Middle frontal gyrus (tissue), 1 donor: ENCODE measurements at regions not wholly inside any gene's neighbourhood (a gene's known extent, or its start where the extent isn't known, plus 50 kb on each side); places are given as distances from the start of the nearest gene placed in this dataset.

Experiments
- DNase-seq: peaks from one replicate; pipeline ENCODE4 v3.0.0-alpha.2; 2015; ENCODE audit warnings: low spot score; ENCODE audit errors: extremely low spot score

DNA sequence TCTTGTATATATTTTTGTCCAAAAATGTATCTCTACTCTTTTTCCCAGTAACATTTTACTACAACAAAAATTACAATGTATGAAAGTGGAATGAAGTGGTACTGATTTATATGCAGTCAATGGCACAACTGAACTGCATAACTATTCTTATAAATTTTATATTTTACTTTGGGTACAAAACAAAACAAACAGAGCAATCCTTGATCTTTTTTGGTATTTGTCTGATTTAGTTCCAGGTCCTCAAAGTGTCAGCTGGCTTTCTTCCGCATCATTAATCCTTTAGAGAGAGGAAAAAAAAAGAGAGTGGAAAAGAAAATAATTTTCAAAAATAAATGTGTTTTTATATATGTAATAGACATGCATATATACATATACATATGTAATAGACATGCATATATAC, 252.4 kb upstream of the SLIT2 start:
- DNase-seq = no peak

DNA sequence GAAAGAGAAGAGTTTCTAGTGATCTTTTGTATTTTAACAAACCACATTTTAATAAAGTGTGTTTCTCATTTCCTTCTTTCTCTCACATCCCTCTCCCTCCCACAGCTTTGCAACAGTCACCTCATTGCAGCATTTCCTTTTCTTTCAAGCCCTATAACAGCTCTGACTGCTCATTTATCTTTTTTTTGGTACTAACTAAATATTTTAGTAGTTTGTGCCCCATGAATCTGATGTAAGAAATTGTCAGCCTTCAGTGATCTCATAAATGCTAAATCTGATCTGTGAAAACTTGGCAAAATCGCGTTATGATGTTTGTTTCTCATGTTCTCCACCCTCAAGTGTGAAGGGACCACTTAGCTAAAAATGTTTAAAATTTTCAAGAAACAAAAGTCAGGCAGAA, 258.5 kb upstream of the SLIT2 start:
- no peak for DNase-seq

DNA sequence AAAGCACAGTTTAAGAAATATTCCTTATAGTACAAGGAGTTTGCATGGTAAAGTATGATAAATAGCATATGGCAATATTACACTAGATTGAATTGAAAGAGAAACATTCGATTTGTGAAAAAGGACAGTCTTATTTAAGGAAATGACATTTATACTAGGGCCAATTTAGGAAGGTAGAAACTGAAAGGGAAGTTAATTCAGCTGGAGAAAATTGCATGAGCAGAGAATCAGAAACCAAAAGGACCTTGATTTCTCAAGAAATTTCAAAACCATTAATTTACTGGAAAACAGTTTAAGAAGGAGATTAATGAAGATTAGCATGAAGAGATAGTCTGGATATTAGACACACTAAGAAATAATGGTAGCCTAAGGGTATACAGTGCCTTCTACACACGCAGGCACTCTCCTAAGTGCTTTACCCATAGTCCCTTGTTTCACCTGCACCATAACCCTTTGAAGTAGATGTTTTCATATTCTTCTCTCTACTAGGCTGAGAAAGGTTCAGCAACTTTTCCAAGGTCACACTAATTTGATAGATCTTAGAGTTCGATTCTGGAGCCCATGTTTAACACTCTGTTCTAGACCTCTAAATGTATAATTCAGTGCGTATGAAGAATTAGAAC, 259.1 kb upstream of the SLIT2 start:
- no peak for DNase-seq

DNA sequence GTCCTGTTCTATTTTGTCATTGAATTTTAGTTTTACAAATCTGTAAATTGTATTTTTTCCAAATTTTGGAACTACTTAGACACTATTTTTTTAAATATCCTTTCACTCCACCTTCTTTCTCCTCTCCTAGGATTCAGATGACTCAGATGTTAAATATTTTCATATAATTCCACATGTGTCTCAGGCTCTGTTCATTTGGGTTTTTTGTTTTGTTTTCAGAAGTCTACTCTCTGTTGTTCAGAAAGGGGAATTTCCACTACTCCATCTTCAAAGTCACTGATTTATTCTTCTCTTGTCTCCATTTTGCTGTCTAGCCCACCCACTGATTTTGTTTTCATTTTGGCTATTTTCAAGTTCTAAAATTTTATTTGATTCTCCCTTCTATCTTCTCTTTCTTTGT, 264.0 kb upstream of the SLIT2 start:
- no peak for DNase-seq

DNA sequence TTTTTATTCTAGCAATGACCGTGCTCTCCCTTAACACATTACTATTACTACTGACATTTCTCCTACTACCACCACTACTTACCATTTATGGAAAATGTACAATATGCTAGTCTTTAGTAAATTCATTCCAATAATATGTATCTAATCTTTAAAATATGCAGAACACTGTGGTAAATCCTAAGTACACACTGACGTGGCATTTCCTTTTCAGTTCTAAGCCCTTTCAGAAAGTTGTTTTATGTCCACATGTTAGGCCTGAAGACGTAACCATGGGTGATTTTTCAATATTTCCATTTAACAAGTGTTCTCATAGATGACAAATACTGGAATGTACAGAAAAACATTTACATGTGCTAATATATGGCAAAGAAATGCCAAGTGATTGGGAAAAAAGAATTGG, 268.6 kb upstream of the SLIT2 start:
- no peak for DNase-seq

DNA sequence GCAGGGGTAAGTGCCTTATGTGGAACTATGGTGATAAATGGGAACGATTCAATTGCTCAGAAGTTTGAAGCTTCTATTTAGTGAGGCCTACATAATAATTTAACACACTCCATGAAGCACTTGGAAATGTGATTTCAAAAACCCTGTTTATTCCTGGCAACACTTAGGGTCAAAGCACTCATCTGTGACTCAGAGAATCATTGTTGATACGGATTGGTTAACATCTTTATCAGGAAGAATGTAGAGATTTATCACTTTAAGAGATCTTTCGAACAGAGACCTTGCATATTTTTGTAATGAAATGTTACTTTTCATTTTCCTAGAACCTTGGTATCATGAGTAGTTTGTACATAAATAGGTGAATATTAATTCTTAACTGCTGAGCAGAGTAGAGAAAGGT, 269.1 kb upstream of the SLIT2 start:
- DNase-seq = no peak

DNA sequence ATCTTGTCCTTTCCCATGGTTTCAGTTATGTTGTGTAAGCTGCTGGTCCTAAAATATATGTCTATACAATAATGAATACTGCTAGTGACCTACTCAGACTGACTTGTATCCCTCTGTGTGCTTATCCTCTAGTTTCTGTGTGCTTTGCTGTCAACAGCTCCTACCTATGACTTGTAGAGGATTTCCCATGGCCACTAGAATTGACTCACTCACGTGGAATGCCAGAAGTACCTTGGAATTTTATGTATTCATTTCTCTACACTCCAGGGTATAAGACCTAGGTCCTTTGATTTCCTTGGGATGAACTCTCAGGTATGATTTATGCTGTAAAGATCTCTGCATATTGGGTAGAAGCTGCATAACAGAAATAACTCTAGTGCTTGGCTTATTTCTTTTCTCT, 279.9 kb upstream of the SLIT2 start:
- no peak for DNase-seq

DNA sequence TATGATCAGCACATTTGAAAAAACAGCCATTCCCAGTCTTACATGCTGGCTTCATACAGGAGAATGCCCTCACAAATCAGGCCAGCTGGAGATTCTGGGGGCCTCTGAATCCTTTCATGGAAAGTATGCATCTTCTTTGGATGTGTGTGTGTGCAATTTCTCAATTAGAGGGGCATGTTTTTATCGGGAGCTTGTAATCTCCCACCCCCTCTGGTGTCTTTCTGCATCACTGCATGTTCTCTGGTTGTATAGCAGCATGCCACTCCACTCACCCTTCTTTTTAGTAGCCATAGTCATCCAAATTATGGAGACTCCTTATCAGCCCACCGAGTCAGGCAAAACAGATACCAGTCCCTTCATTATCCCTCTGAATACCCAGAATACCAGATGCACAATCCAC, 282.2 kb upstream of the SLIT2 start:
- no peak for DNase-seq

DNA sequence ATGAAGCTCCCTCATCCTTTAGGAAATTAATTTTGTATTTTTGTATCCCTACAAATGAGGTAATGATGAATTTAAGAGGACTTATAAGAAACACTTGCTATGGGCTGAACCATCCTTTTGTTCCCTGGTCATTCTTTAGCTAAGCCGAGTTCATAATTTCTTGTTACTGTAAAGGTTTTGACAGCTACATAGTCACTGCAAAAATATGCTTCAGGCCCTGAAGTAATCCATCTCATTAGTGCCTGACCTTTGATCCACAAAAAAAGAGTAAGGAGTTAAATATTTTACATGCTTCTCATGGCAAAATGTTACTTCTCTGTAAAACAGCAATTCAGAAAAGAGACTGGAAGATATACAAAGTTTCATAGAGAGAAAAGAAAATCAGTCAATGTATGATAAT, 290.6 kb upstream of the SLIT2 start:
- DNase-seq = no peak

DNA sequence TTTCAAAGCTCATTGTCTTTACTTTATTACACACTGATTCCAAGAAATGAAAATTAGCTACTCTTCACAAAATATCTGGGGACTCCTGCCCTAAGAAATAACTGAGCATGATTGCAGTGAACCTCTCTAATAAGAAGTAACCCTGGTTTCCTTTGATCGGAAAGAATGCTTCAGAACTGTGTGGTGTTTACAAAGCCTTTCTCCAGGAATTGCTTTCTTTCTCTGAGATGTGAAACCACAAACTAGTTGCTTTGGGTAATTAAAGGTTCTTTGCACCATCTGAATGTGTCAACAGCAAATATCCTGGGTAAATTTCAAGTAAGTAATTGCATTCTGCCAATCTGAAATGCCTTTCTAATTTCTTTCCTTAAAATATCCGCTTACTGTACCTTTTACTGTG, 292.9 kb upstream of the SLIT2 start:
- DNase-seq = no peak

DNA sequence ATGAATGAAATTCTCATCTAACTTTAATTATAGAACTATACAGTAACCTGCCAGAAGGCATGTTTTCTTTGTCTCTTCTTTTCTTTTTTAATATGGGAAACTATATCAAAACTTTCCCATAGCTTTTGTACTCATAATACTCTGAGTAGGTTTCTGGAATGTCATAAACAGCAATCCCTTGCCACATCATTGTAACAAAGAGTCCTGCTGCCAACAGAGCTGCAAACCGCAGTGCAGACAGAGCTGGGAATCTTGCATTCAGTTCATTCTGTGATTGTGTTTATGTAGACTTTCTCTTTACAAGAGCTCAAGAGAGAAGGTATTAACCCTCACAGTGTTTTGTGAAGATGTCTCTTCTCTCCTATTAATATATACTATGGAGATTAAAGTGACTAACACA, 304.4 kb upstream of the SLIT2 start:
- no peak for DNase-seq

DNA sequence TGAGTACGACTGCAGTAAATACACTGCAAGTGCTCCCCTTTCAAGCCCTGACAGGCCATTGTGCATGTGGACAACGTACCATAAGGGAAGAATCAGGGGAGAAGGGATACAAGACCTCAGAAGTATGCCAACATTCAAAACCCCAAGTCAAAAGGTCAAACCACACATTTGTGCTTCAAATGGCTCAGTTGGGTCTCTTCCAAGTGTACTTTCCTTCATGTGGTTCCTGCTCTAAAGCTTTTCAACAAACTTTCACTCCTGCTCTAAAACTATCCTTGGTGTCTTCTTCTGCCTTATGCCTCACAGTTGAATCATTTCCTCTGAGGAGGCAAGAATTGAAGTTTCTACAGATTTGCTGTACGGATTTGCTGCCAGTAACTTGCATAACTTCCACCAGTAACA, 305.7 kb upstream of the SLIT2 start:
- DNase-seq = no peak

DNA sequence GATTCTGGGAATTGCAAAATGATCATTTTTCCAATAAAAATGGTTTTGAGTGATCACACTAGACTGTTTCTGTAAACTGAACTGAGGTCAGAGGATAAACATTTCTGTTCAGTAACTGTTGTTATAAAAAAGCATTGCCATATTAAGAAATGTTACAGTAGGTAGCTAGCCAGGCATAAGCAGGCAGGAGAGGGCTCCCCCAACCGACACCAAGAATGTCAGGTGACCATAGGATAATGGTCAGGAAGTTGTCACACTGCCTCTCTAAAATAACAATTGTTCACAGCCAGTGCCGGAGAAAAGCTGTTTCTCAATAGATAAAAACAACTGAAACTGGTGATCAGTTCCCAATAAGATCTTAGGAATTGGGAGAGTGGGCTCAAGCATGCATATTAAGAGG, 306.2 kb upstream of the SLIT2 start:
- DNase-seq = no peak

DNA sequence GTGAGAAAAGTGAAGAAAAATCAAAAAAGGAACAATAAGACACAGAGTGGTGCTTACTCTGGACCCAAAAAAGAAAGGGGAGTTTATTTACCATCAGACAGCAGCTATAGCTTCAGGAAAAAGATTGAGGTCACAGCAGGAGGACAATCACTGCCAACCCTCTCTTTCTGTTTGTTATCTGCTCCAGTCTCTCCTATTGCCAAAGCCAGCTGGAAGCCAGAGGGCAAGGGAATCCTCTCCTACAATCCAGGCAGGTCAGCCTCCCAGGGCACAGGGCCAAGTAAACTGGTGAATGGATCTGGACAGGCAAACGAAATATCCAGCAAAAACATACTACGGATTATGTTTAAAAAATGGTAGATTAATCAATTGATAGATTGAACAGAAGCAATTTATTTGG, 306.9 kb upstream of the SLIT2 start:
- no peak for DNase-seq

DNA sequence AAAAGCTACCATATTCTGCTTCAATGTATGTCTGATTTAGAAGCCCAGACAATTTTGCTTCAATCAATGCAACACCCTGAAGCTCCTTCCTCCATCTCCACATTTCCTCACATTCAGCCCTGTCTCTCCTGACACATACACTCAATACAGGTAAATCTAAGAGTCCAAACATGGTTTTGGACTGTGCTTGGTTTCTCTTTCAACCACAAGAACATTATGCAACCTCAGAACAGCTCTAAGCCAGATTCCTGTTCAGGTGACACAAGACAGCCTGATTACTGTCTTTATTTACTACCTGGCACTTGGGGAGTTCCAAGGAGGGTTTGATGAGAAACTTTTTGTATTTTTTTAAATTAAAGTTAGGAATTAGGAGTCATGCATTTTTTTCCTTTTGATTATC, 307.5 kb upstream of the SLIT2 start:
- no peak for DNase-seq

DNA sequence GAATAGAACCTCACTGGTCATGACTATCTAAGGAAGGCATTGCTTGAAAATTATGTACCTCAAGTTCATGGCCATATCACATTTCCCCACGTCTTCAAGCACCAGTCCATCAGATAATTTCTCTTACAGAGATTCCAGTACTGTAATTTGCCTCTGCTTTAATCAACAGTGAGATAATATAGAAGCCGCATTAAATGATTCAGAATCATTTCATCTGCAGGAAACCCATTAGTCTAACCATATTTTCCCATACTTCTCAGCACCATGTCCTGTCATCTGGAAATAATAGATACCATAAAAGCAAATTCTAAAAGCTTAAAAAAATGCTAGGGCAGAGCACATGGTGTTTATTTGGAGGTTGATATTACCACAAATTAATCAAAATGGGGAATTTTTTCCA, 310.3 kb upstream of the SLIT2 start:
- no peak for DNase-seq

DNA sequence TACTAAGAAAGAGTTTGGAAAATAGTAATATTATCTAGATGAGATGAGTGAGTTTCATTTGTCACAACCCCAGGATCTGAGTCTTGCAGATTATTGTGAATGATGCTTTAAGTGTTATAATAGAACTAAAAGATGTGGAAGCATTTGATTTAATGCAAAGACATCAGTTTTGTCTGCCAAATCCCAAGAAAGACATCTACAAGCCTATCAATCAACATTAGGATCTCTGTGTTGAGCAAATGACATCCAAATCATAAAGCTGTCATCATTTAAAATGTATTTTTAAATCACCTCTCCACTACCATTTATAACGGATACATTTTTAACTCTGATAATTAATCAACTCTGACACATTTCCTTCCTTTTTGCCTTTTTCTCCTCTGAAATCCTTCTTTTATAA, 310.8 kb upstream of the SLIT2 start:
- no peak for DNase-seq

DNA sequence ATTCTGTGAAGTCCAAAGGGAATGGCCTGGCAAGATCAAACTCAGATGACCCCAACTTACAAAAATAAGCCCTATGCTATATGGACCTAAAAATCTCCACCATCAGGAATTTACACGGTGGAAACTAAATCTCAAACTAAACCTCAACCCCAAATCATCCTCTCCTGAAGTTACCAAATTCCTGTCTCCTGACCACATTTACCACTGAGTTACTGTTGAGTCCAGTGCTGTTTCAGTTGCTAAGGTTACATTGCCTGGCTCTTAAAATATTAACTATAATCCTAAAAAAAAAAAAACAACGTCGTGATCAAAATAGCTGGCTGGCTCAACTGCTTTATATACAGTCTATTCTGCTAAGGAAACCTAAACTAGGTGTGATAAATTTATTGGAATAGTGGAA, 315.2 kb upstream of the SLIT2 start:
- no peak for DNase-seq

DNA sequence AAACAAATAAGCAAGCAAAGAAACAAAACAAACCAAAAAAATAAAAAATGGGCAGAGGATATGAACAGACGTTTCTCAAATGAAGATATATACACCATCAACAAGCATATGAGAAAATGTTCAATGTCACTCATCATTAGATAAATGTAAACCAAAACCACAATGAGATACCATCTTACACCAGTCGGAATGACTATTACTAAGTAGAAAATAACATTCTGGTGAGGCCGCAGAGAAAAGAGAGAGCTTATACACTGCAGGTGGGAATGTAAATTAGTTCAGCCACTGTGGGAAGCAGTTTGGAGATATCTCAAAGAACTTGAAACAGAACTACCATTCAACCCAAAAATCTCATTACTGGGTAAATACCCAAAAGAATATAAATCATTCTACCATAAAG, 321.0 kb upstream of the SLIT2 start:
- DNase-seq = no peak

DNA sequence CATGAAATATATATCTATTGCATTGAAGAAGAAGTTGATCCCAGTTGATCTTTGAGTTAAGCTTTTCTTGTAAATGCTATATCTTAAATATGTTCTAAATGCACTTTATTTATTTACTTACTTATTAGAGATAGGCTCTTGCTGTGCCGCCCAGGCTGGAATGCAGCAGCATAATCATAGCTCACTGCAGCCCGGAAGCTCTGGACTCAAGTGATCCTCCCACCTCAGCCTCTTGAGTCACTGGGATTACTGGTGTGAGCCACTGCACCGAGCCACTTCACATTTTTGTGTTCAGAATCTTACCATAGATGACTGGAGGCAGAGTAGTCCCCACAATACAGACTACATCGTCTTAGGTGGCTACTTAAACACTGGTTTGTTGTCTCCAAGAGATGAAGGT, 324.3 kb upstream of the SLIT2 start:
- DNase-seq = no peak

DNA sequence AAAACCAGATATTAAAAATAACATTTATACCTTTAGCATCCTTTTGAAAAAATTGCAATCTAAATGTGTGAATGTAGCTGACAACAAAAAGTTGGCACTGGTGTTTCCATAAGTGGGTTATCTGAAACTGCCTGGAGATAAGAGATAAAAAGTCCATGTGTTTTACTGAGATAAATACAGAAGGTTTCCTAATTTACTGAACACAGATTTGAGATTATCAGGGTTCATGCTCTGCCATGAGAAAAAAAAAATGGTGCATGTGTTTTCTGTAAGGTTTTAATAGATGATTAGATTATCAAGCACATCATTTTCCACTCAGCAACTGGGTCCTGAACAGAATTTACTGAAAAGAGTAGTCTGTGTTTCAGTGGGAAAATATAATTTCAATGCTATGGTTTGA, 326.2 kb upstream of the SLIT2 start:
- no peak for DNase-seq

DNA sequence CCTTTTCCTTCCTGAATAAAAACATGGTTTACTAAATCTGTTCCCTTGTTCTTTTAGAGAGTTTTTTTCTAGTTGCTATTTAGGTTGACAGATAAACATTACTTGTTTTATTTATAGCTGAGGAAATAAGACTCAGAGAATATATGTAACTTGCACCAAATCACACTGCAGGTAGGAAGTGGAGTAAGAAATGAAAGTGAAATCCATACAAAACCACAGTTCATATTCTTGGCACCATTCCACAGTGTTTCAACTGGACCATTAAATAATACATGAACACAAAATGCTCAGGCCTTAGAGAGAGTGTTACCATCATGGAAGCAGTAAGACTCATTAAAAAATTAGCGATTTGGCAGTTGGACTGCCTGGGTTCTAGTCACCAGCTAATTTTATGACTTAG, 326.9 kb upstream of the SLIT2 start:
- no peak for DNase-seq

DNA sequence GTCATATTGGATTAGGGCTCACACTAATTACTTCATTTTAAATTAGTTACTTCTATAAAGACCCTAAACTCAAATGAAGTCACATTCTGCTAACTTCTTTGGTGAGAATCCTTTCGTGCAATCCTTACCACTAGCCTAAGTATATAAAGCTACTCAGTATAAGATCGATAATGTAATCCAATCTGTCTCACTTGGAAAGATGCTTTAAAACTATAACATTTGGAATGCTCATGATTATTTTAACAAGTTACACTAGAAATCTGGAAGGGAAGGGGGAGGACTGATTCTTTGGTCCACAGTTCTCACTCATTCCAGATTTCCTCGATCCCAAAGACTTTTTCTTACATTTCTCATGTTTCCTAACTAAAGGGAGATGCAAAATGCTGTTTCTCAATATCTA, 336.4 kb upstream of the SLIT2 start:
- DNase-seq = no peak

DNA sequence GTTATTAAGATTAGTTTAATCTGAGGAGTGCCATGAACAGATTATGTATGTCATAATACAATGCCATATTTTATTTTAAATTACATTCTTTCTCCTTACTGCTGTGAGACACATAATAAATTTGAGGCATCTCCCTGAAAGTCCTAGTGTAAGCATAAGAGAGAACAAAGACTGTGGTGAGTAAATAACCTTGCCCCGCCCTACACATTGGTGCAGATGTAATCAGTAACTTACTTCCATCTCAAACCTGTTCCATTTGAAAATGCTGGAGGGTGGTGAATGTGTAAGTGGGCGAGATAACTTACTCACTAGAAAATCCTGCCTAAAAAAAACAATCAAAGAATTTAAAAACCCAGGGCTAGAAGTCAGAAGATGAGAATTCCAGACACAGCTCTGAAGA, 338.1 kb upstream of the SLIT2 start:
- DNase-seq = no peak
